Heart left ventricle (tissue), 16 donors: ENCODE measurements at regions not wholly inside any gene's neighbourhood (a gene's known extent, or its start where the extent isn't known, plus 50 kb on each side); places are given as distances from the start of the nearest gene placed in this dataset.

Source experiments
- ATAC-seq, 4 donors: fragments of 200-7000 bp; cut with Tn5 transposase; one replicate each; pipeline ENCODE4 v1.9.1; 2020 to 2022; ENCODE audit warnings: moderate library complexity in 4 of 4, mild to moderate bottlenecking in 3 of 4, moderate number of reproducible peaks in 1 of 4
- DNase-seq, 5 donors: peaks; one replicate each; pipeline ENCODE4 v3.0.0-alpha.2; 2020
- H3K27ac ChIP-seq, 12 donors: fragments of 200-600 bp; sonication (generic) in 4 of 12; one replicate each; pipeline versions ENCODE4 v1.5.0 to v1.8.0; 2016 to 2022; ENCODE audit warnings: mild to moderate bottlenecking in 2 of 12
- H3K27me3 ChIP-seq, 9 donors: fragments of 200-600 bp; sonication (generic) in 2 of 9; one replicate each; pipeline versions ENCODE4 v1.5.1 to v1.8.0; 2016 to 2022; ENCODE audit warnings: mild to moderate bottlenecking in 3 of 9
- H3K36me3 ChIP-seq, 9 donors: fragments of 200-600 bp; sonication (generic) in 2 of 9; one replicate each; pipeline versions ENCODE4 v1.5.0 to v1.8.0; 2018 to 2022; ENCODE audit warnings: mild to moderate bottlenecking in 2 of 9
- H3K4me1 ChIP-seq, 12 donors: fragments of 200-600 bp; sonication (generic) in 4 of 12; one replicate each; pipeline versions ENCODE4 v1.5.0 to v1.8.0; 2016 to 2022; ENCODE audit warnings: mild to moderate bottlenecking in 3 of 12
- H3K4me3 ChIP-seq, 12 donors: fragments of 200-600 bp; sonication (generic) in 4 of 12; one replicate each; pipeline versions ENCODE4 v1.5.0 to v1.8.0; 2017 to 2022; ENCODE audit warnings: mild to moderate bottlenecking in 9 of 12, moderate library complexity in 4 of 12
- H3K9me3 ChIP-seq, 12 donors: fragments of 200-600 bp; sonication (generic) in 4 of 12; one replicate each; pipeline versions ENCODE4 v1.5.0 to v1.8.0; 2016 to 2022; ENCODE audit warnings: mild to moderate bottlenecking in 1 of 12
- CTCF ChIP-seq, 12 donors: fragments of 200-600 bp; sonication (generic) in 4 of 12; IDR thresholded peaks; one replicate each; pipeline versions ENCODE4 v1.5.0 to v1.8.0; 2018 to 2022; ENCODE audit warnings: antibody characterized with exemption in 12 of 12, mild to moderate bottlenecking in 5 of 12
- POLR2A ChIP-seq, 2 donors: fragments of 450-650 bp; IDR thresholded peaks; one replicate each; pipeline ENCODE4 v1.6.1; 2017; ENCODE audit warnings: antibody characterized with exemption in 2 of 2, mild to moderate bottlenecking in 2 of 2, moderate library complexity in 2 of 2
- WGBS, 4 donors: extraction: QIAGEN DNeasy Blood & Tissue Kit in 2 of 4; methylation state at CpG; one replicate each; pipeline versions ENCODE4 v1.1.5 to v1.1.7; 2013 to 2018; 5-methylcytosine and 5-hydroxymethylcytosine counted together
- intact Hi-C, 10 donors: fragments of 100-400 bp; cut with DNase I; formaldehyde crosslinking; loops; one replicate each; pipeline versions ENCODE4 v1.11.1 to v1.14.2; 2022
- donor health status: ischemic (EF 13 %, LVEDD 7.1; RV severe dilation, severe dysfunction).
- donor health status: healthy with polysubstance abuse.
- donor health status: DM: no; HTN: yes; CAD: no.
- donor health status: DM: no; HTN: no; CAD: no.
- donor health status: ischemic (EF 25% LVEDD 6.9; RV normal size, moderate dysfunction).
- donor health status: ischemic (EF 25% LVEDD 5.7; RV mildly dilated, moderate dysfunction).
- donor health status: healthy.
- donor health status: DM: yes; HTN: yes; CAD: no.
- donor health status: ischemic (EF 35%, LVEDD 5.7; RV mildly dilated, moderate dysfunction).
- donor health status: nonischemic (EF 11% LVEDD 7.7; RV severe dilation, severe dysfunction).
- donor health status: DM: yes; HTN: yes; CAD: no.
- donor health status: PGD.
- donor health status: ischemic (EF 29% LVEDD 5.4; RV normal size, mild dysfunction).
- donor health status: nonischemic (EF 23%, LVEDD 6.1; RV moderate dilation, normal function).

- Histone ChIP-seq H3K4me1 (peaks cover 0 to 47% (median 3%) of the 10 kb centered on the region in 12 donors), H3K36me3 (no peaks in the 10 kb centered on the region), H3K27ac (peak overlapping the region in 7 of 12 donors; percentile 20 to 70 (median 64)), H3K4me3 (no peak overlapping the region), H3K9me3 (no peaks in the 10 kb centered on the region), H3K27me3 (peaks cover 0 to 11% (median 0%) of the 10 kb centered on the region in 9 donors)
- WGBS, 4 donors, result 60 to 76% (median 68%) methylated on average over 2 of the region's 2 CpGs
- intact Hi-C loops, result loop anchor here in 1 of 10 donors (5.0 kb wide), 1 partner anchor 183 kb away; no protein-coding TSS in a partner anchor
- TF ChIP-seq POLR2A (IDR thresholded peaks at IDR 0.05) (no peak), CTCF (IDR thresholded peaks at IDR 0.05) (no peak)
- DNase-seq (no peak), ATAC-seq (no peak)
Observed at GRCh38 chr7:25664593-25664992, 436.3 kb upstream of the NPVF start.

DNA sequence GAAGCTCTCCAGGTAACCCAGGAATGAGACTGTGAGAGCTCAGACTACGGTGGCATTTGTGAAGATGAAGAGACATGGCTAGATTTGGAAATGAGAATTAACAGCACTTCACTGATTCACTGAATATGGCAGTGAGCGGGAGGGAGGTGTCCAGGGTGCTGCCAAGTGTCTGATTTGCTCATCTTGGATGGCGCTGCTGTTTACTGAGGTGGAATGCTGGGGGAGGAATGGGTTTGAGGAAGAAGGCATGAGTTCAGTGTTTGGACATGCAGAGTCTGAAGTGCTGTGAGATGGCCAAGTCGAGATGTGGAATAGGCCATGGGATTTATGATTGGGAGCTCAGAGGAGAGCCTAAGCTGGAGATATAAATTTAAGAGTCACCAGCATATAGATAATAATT lies 437.1 kb upstream of the NPVF start:
- Histone ChIP-seq H3K27me3 (peaks cover 0 to 11% (median 0%) of the 10 kb centered on the region in 9 donors), H3K36me3 (no peaks in the 10 kb centered on the region), H3K27ac (peak overlapping the region in 4 of 12 donors; percentile 57 to 70 (median 66)), H3K4me3 (no peak overlapping the region), H3K9me3 (no peaks in the 10 kb centered on the region), H3K4me1 (peaks cover 0 to 47% (median 2%) of the 10 kb centered on the region in 12 donors)
- no peak for DNase-seq
- WGBS, 4 donors, result 77 to 87% (median 82%) methylated on average over 4 of the region's 4 CpGs
- no peak for ATAC-seq
- TF ChIP-seq CTCF (IDR thresholded peaks at IDR 0.05) (no peak), POLR2A (IDR thresholded peaks at IDR 0.05) (no peak)
- intact Hi-C loops, result no loop called here

- ATAC-seq, result no peak
- no peak for DNase-seq
- Histone ChIP-seq H3K4me1 (peaks cover 0 to 49% (median 5%) of the 10 kb centered on the region in 12 donors), H3K27ac (peak overlapping the region in 1 of 12 donors; percentile 70), H3K9me3 (no peaks in the 10 kb centered on the region), H3K36me3 (no peaks in the 10 kb centered on the region), H3K27me3 (peaks cover 0 to 11% (median 0%) of the 10 kb centered on the region in 9 donors), H3K4me3 (no peak overlapping the region)
- no peak for TF ChIP-seq CTCF (IDR thresholded peaks at IDR 0.05)
- TF ChIP-seq POLR2A (IDR thresholded peaks at IDR 0.05), result no peak
- WGBS, 4 donors, result 69 to 81% (median 75%) methylated on average over 3 of the region's 3 CpGs
- intact Hi-C loops, result no loop called here
Observed at GRCh38 chr7:25665903-25666670, 437.8 kb upstream of the NPVF start.

DNA sequence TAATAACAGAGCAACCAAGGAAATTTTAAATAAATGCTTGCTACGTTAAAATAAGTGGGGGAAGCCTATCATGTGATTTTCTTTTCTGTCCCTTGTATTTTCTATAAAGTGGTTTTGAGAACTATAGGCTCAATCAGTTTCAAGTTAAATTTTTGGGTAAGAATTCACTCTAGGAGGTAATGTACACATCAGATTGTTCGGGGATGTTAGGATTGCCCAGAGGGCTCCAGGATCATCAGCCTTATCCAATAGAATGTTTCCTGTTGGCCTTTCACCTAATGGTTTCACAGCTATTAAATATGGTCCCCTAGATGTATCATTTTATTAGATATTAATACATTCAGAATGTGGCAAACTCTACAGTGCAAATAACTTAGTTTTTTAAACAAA lies 438.4 kb upstream of the NPVF start:
- H3K4me1 ChIP-seq, result peaks cover 0 to 53% (median 5%) of the 10 kb centered on the region in 12 donors
- H3K4me3 ChIP-seq, result no peak overlapping the region
- WGBS, 4 donors, result 83 to 85% (median 85%) methylated on average over 2 of the region's 2 CpGs
- ATAC-seq, result no peak
- no peak for TF ChIP-seq POLR2A (IDR thresholded peaks at IDR 0.05)
- TF ChIP-seq CTCF (IDR thresholded peaks at IDR 0.05), result no peak
- peaks cover 0 to 11% (median 0%) of the 10 kb centered on the region in 9 donors for H3K27me3 ChIP-seq
- intact Hi-C loops, result no loop called here
- no peak for DNase-seq
- H3K9me3 ChIP-seq, result no peaks in the 10 kb centered on the region
- no peaks in the 10 kb centered on the region for H3K36me3 ChIP-seq
- H3K27ac ChIP-seq, result peak overlapping the region in 1 of 12 donors; percentile 70
